Activated naive CD8-positive, alpha-beta T cell treated with anti-CD3 and anti-CD28 coated beads for 36 hours (primary cell): ENCODE measurements at regions not wholly inside any gene's neighbourhood (a gene's known extent, or its start where the extent isn't known, plus 50 kb on each side); places are given as distances from the start of the nearest gene placed in this dataset.

ENCODE experiments used
- DNase-seq: peaks from one replicate; pipeline ENCODE4 v3.0.0; 2021
- H3K27ac Mint-ChIP-seq: one replicate; pipeline ENCODE4 v1.8.0; 2022; ENCODE audit warnings: mild to moderate bottlenecking, moderate library complexity, mixed read lengths
- H3K27me3 Mint-ChIP-seq: one replicate; pipeline ENCODE4 v1.8.0; 2022; ENCODE audit warnings: mild to moderate bottlenecking, mixed read lengths
- H3K36me3 Mint-ChIP-seq: one replicate; pipeline ENCODE4 v1.8.0; 2021; ENCODE audit warnings: mild to moderate bottlenecking, mixed read lengths
- H3K4me1 Mint-ChIP-seq: one replicate; pipeline ENCODE4 v1.8.0; 2021; ENCODE audit warnings: mixed read lengths
- H3K4me3 Mint-ChIP-seq: one replicate; pipeline ENCODE4 v1.8.0; 2022; ENCODE audit warnings: mild to moderate bottlenecking, moderate library complexity, mixed read lengths
- H3K9me3 Mint-ChIP-seq: one replicate; pipeline ENCODE4 v1.8.0; 2022; ENCODE audit warnings: mixed read lengths

GRCh38 chr5:88666761-88667495 is 216.1 kb downstream of the MEF2C start:
- Mint-ChIP-seq H3K27ac (no peak overlapping the region), H3K27me3 (peaks cover 93% of the 10 kb centered on the region), H3K4me3 (peak overlapping the region; percentile 78), H3K36me3 (peaks cover 3% of the 10 kb centered on the region), H3K9me3 (peaks cover 8% of the 10 kb centered on the region), H3K4me1 (peaks cover 28% of the 10 kb centered on the region)
- DNase-seq: no peak

- no peak for DNase-seq
- peaks cover 33% of the 10 kb centered on the region for H3K4me1 Mint-ChIP-seq
- peaks cover 7% of the 10 kb centered on the region for H3K9me3 Mint-ChIP-seq
- peaks cover 4% of the 10 kb centered on the region for H3K36me3 Mint-ChIP-seq
- H3K27ac Mint-ChIP-seq: no peak overlapping the region
- peak overlapping the region; percentile 47 for H3K4me3 Mint-ChIP-seq
- H3K27me3 Mint-ChIP-seq: peaks cover 93% of the 10 kb centered on the region
Observed at GRCh38 chr5:88665750-88666215, 217.2 kb downstream of the MEF2C start.

GRCh38 chr5:88664645-88665044 is 218.3 kb downstream of the MEF2C start:
- H3K27me3 Mint-ChIP-seq: peaks cover 95% of the 10 kb centered on the region
- peaks cover 6% of the 10 kb centered on the region for H3K36me3 Mint-ChIP-seq
- peaks cover 38% of the 10 kb centered on the region for H3K4me1 Mint-ChIP-seq
- no peak overlapping the region for H3K4me3 Mint-ChIP-seq
- H3K27ac Mint-ChIP-seq: no peak overlapping the region
- H3K9me3 Mint-ChIP-seq: peaks cover 10% of the 10 kb centered on the region
- DNase-seq: no peak

- Mint-ChIP-seq H3K4me1 (peaks cover 39% of the 10 kb centered on the region), H3K27me3 (peaks cover 95% of the 10 kb centered on the region), H3K36me3 (peaks cover 6% of the 10 kb centered on the region), H3K27ac (no peak overlapping the region), H3K4me3 (no peak overlapping the region), H3K9me3 (peaks cover 10% of the 10 kb centered on the region)
- no peak for DNase-seq
Observed at GRCh38 chr5:88663793-88664216, 219.2 kb downstream of the MEF2C start.

- Mint-ChIP-seq H3K27me3 (peaks cover 94% of the 10 kb centered on the region), H3K4me1 (peaks cover 34% of the 10 kb centered on the region), H3K9me3 (peaks cover 10% of the 10 kb centered on the region), H3K27ac (no peak overlapping the region), H3K4me3 (no peak overlapping the region), H3K36me3 (peaks cover 6% of the 10 kb centered on the region)
- no peak for DNase-seq
Observed at GRCh38 chr5:88662846-88663245, 220.1 kb downstream of the MEF2C start.

GRCh38 chr5:88661806-88662207 is 221.2 kb downstream of the MEF2C start:
- peaks cover 8% of the 10 kb centered on the region for H3K9me3 Mint-ChIP-seq
- H3K4me3 Mint-ChIP-seq: no peak overlapping the region
- H3K36me3 Mint-ChIP-seq: peaks cover 4% of the 10 kb centered on the region
- peaks cover 85% of the 10 kb centered on the region for H3K27me3 Mint-ChIP-seq
- no peak overlapping the region for H3K27ac Mint-ChIP-seq
- peaks cover 24% of the 10 kb centered on the region for H3K4me1 Mint-ChIP-seq
- no peak for DNase-seq

- Mint-ChIP-seq H3K27ac (no peak overlapping the region), H3K9me3 (peaks cover 8% of the 10 kb centered on the region), H3K4me3 (peak overlapping the region; percentile 53), H3K27me3 (peaks cover 84% of the 10 kb centered on the region), H3K4me1 (peaks cover 18% of the 10 kb centered on the region), H3K36me3 (peaks cover 4% of the 10 kb centered on the region)
- peak; percentile 43 for DNase-seq
Observed at GRCh38 chr5:88660947-88661805, 221.8 kb downstream of the MEF2C start.

- H3K27me3 Mint-ChIP-seq: peaks cover 77% of the 10 kb centered on the region
- DNase-seq: no peak
- H3K27ac Mint-ChIP-seq: no peak overlapping the region
- peaks cover 4% of the 10 kb centered on the region for H3K36me3 Mint-ChIP-seq
- H3K9me3 Mint-ChIP-seq: peaks cover 8% of the 10 kb centered on the region
- no peak overlapping the region for H3K4me3 Mint-ChIP-seq
- peaks cover 10% of the 10 kb centered on the region for H3K4me1 Mint-ChIP-seq
Observed at GRCh38 chr5:88660264-88660946, 222.6 kb downstream of the MEF2C start.

- H3K9me3 Mint-ChIP-seq: peaks cover 8% of the 10 kb centered on the region
- no peak overlapping the region for H3K4me3 Mint-ChIP-seq
- no peak overlapping the region for H3K27ac Mint-ChIP-seq
- peaks cover 70% of the 10 kb centered on the region for H3K27me3 Mint-ChIP-seq
- peaks cover 10% of the 10 kb centered on the region for H3K4me1 Mint-ChIP-seq
- peaks cover 4% of the 10 kb centered on the region for H3K36me3 Mint-ChIP-seq
- no peak for DNase-seq
Observed at GRCh38 chr5:88659529-88660263, 223.3 kb downstream of the MEF2C start.

GRCh38 chr5:88658886-88659285 is 224.1 kb downstream of the MEF2C start:
- no peak for DNase-seq
- H3K36me3 Mint-ChIP-seq: peaks cover 4% of the 10 kb centered on the region
- no peak overlapping the region for H3K27ac Mint-ChIP-seq
- peaks cover 10% of the 10 kb centered on the region for H3K4me1 Mint-ChIP-seq
- peaks cover 8% of the 10 kb centered on the region for H3K9me3 Mint-ChIP-seq
- H3K4me3 Mint-ChIP-seq: no peak overlapping the region
- peaks cover 69% of the 10 kb centered on the region for H3K27me3 Mint-ChIP-seq

GRCh38 chr5:88657906-88658775 is 224.8 kb downstream of the MEF2C start:
- H3K27ac Mint-ChIP-seq: no peak overlapping the region
- H3K27me3 Mint-ChIP-seq: peaks cover 67% of the 10 kb centered on the region
- no peak overlapping the region for H3K4me3 Mint-ChIP-seq
- peaks cover 5% of the 10 kb centered on the region for H3K9me3 Mint-ChIP-seq
- peaks cover 4% of the 10 kb centered on the region for H3K36me3 Mint-ChIP-seq
- H3K4me1 Mint-ChIP-seq: peaks cover 10% of the 10 kb centered on the region
- DNase-seq: no peak

GRCh38 chr5:88657136-88657535 is 225.8 kb downstream of the MEF2C start:
- Mint-ChIP-seq H3K27me3 (peaks cover 58% of the 10 kb centered on the region), H3K27ac (no peak overlapping the region), H3K4me1 (peaks cover 10% of the 10 kb centered on the region), H3K4me3 (no peak overlapping the region), H3K9me3 (peaks cover 5% of the 10 kb centered on the region), H3K36me3 (peaks cover 4% of the 10 kb centered on the region)
- DNase-seq: no peak

GRCh38 chr5:88656221-88656950 is 226.6 kb downstream of the MEF2C start:
- peaks cover 5% of the 10 kb centered on the region for H3K9me3 Mint-ChIP-seq
- peaks cover 4% of the 10 kb centered on the region for H3K36me3 Mint-ChIP-seq
- peaks cover 56% of the 10 kb centered on the region for H3K27me3 Mint-ChIP-seq
- no peak overlapping the region for H3K27ac Mint-ChIP-seq
- H3K4me1 Mint-ChIP-seq: peaks cover 8% of the 10 kb centered on the region
- DNase-seq: no peak
- H3K4me3 Mint-ChIP-seq: no peak overlapping the region
